Upper lobe of left lung (tissue), 6 donors: ENCODE measurements at regions not wholly inside any gene's neighbourhood (a gene's known extent, or its start where the extent isn't known, plus 50 kb on each side); places are given as distances from the start of the nearest gene placed in this dataset.

ENCODE experiments used
- ATAC-seq, 2 donors: fragments of 200-7000 bp; cut with Tn5 transposase; one replicate each; pipeline ENCODE4 v1.9.1; 2022; ENCODE audit warnings: mild to moderate bottlenecking in 2 of 2, moderate library complexity in 2 of 2; ENCODE audit not compliant: low FRiP score in 2 of 2
- DNase-seq, 2 donors: peaks; one replicate each; pipeline ENCODE4 v3.0.0-alpha.2; 2019 to 2020
- H3K27ac ChIP-seq, 4 donors: fragments of 200-600 bp; sonication (generic); one replicate each; pipeline ENCODE4 v1.5.1; 2016 to 2019
- H3K27me3 ChIP-seq, 4 donors: fragments of 200-600 bp; sonication (generic); one replicate each; pipeline ENCODE4 v1.5.1; 2017 to 2019
- H3K36me3 ChIP-seq, 4 donors: fragments of 200-600 bp; sonication (generic); one replicate each; pipeline ENCODE4 v1.5.1; 2016 to 2019
- H3K4me1 ChIP-seq, 4 donors: fragments of 200-600 bp; sonication (generic); one replicate each; pipeline ENCODE4 v1.5.1; 2018 to 2019
- H3K4me3 ChIP-seq, 4 donors: fragments of 200-600 bp; sonication (generic); one replicate each; pipeline ENCODE4 v1.5.1; 2017 to 2019; ENCODE audit warnings: mild to moderate bottlenecking in 2 of 4, moderate library complexity in 1 of 4
- H3K9me3 ChIP-seq, 4 donors: fragments of 200-600 bp; sonication (generic); one replicate each; pipeline ENCODE4 v1.5.1; 2018 to 2019
- EP300 ChIP-seq, 4 donors: sonication (generic); formaldehyde crosslinking; IDR thresholded peaks; one replicate each; pipeline ENCODE4 v1.5.1; 2017; ENCODE audit warnings: antibody characterized with exemption in 4 of 4, control low read depth in 2 of 4
- POLR2A ChIP-seq, 4 donors: fragments of 450-650 bp; IDR thresholded peaks; one replicate each; pipeline ENCODE4 v1.5.1; 2016 to 2017; ENCODE audit warnings: antibody characterized with exemption in 4 of 4, mild to moderate bottlenecking in 2 of 4
- POLR2AphosphoS5 ChIP-seq, 2 donors: sonication (generic); formaldehyde crosslinking; IDR thresholded peaks; one replicate each; pipeline ENCODE4 v1.5.1; 2017; ENCODE audit warnings: antibody characterized with exemption in 2 of 2
- WGBS, 2 donors: methylation state at CpG; one replicate each; pipeline ENCODE4 v1.1.5; 2017 to 2018; 5-methylcytosine and 5-hydroxymethylcytosine counted together
- TF ChIP-seq, protein P1 (sequence below), 6 experiments: fragments of 450-650 bp in 4 of 6; fragments of 200-600 bp in 2 of 6; sonication (generic) in 2 of 6; IDR thresholded peaks; one replicate each; pipeline ENCODE4 v1.5.1; 2016 to 2019; ENCODE audit warnings: antibody characterized with exemption in 6 of 6
- donor health status: DM: no; HTN: no; CAD: no; lungs with moderate emphysema.
- donor health status: DM: no; HTN: yes; CAD: no; lungs with severe emphysema.

DNA sequence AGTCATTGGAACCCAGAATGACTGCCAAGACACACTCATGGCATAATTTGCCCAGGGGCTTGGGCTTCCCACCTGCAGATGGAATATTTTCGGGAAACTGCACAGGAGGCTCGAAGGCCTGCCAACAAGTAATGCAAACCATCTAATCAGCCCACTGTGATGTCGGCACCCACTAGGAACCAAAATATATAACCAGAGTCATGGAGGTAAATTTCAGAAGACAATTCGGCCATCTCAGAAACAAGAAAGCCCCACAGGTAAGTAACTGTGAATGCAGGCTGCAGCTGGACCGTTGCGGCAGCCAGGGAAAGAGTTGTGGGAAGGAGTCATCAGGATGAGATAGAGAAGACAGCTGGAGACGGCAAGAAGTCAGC, 264.4 kb downstream of the SYK start:
- Histone ChIP-seq H3K27ac (no peak overlapping the region), H3K9me3 (no peaks in the 10 kb centered on the region), H3K36me3 (no peaks in the 10 kb centered on the region), H3K27me3 (no peaks in the 10 kb centered on the region), H3K4me1 (peaks cover 9 to 14% (median 12%) of the 10 kb centered on the region in 4 donors), H3K4me3 (no peak overlapping the region)
- 91 to 94% methylated on average over 6 to 7 of the region's 7 CpGs for WGBS, 2 donors
- DNase-seq = no peak
- TF ChIP-seq POLR2AphosphoS5 (IDR thresholded peaks at IDR 0.05) = no peak
- TF ChIP-seq EP300 (IDR thresholded peaks at IDR 0.05) = no peak
- no peak for TF ChIP-seq POLR2A (IDR thresholded peaks at IDR 0.05)
- TF ChIP-seq, protein P1, sequence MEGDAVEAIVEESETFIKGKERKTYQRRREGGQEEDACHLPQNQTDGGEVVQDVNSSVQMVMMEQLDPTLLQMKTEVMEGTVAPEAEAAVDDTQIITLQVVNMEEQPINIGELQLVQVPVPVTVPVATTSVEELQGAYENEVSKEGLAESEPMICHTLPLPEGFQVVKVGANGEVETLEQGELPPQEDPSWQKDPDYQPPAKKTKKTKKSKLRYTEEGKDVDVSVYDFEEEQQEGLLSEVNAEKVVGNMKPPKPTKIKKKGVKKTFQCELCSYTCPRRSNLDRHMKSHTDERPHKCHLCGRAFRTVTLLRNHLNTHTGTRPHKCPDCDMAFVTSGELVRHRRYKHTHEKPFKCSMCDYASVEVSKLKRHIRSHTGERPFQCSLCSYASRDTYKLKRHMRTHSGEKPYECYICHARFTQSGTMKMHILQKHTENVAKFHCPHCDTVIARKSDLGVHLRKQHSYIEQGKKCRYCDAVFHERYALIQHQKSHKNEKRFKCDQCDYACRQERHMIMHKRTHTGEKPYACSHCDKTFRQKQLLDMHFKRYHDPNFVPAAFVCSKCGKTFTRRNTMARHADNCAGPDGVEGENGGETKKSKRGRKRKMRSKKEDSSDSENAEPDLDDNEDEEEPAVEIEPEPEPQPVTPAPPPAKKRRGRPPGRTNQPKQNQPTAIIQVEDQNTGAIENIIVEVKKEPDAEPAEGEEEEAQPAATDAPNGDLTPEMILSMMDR (IDR thresholded peaks at IDR 0.05) = no peak
- ATAC-seq = no peak

DNA sequence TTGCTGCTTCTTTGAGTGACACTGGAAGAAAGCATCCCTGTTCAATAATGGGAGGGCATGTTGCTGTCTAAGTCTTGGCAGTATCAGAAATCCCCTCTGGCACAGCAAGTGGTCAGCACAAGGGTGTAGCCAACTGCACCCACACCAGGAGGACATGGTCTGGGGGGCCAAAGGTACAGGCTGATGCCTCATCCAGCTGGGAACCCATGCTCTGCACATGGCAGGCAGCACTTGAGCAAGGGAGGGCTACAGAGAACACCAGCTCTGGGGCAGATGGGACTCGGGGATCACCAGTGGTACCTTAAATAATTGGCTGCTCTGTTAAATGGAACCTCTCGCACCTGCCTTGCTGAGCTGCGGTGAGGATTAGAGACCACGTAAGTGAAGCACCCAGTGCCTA, 265.2 kb downstream of the SYK start:
- no peak for TF ChIP-seq POLR2A (IDR thresholded peaks at IDR 0.05)
- TF ChIP-seq POLR2AphosphoS5 (IDR thresholded peaks at IDR 0.05) = no peak
- TF ChIP-seq EP300 (IDR thresholded peaks at IDR 0.05) = no peak
- TF ChIP-seq, protein P1 (IDR thresholded peaks at IDR 0.05) = no peak
- H3K4me3 ChIP-seq = no peak overlapping the region
- DNase-seq (no peak), ATAC-seq (no peak)
- H3K4me1 ChIP-seq = peaks cover 5 to 12% (median 10%) of the 10 kb centered on the region in 4 donors
- H3K9me3 ChIP-seq = no peaks in the 10 kb centered on the region
- H3K36me3 ChIP-seq = no peaks in the 10 kb centered on the region
- H3K27ac ChIP-seq = no peak overlapping the region
- 96 to 100% methylated on average over 1 to 4 of the region's 4 CpGs for WGBS, 2 donors
- no peaks in the 10 kb centered on the region for H3K27me3 ChIP-seq

DNA sequence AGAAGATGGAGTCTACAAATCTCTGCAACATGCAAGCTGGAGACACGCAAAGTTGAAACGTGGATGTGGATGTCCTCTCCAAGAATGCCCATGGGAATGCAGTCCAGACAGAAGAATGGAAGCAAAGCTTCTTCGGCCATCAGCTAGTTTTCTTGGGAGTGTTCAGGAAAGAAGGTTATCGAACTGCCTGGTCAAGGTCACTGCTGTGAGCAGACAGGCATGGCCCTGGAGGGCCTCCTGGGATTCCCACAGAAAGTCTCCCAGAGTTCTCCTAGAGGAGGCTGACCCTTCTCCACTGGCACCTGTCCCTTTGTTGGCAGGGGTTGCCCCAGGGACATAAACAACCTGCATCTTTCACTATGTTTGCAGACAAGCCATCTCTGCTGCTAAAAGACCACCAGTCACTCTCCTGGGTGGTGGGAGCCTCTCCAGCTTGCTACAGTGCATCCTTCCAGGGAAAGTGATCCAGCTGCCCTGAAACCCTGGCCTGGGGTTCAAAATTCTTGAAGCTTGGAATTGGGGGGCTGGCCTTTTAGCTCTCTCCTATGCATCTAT, 265.8 kb downstream of the SYK start:
- DNase-seq (no peak), ATAC-seq (no peak)
- Histone ChIP-seq H3K27ac (no peak overlapping the region), H3K36me3 (no peaks in the 10 kb centered on the region), H3K4me1 (peaks cover 0 to 15% (median 14%) of the 10 kb centered on the region in 4 donors), H3K27me3 (no peaks in the 10 kb centered on the region), H3K4me3 (no peak overlapping the region), H3K9me3 (no peaks in the 10 kb centered on the region)
- TF ChIP-seq POLR2A (IDR thresholded peaks at IDR 0.05) (no peak), POLR2AphosphoS5 (IDR thresholded peaks at IDR 0.05) (no peak), EP300 (IDR thresholded peaks at IDR 0.05) (no peak)
- TF ChIP-seq, protein P1 (IDR thresholded peaks at IDR 0.05) = no peak
- 93 to 94% methylated on average over 4 of the region's 4 CpGs for WGBS, 2 donors

DNA sequence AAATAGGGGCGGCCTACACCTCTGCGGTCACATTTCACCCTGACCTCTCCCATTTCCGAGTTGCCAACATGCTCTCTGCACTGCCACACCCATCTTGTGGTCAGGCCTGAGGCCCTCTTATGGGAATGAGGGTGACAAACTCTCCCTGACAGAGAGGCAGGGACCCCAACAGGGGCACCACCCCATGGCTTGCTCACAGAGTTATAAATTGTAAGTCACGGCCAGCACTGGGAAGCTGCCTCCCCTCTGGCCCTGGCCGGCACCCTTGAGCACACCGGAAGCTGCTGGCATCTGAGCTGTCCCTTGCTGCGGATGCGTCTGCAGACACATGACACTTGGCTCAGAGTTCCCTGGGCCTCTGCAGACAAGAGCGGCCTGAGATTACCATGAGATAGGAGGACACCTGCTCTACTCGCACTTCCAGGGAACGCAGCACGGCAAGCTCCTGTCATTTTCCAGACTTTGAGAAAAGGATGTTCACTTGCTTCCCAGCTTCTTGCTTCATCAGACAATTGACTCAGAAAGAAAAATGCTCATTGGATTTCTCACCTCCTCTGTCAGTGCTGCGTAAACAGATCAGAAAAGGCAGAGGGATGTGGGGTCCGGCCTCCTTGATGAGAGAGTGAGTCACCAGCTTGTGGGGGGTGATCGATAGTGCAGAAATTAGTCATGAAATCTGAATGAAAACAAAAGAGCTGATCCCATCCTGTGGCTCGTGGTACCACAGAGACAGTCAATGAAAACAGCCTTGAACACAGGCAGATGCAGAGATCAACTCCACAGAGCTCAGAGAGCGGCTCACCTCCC, 269.8 kb downstream of the SYK start:
- 81 to 84% methylated on average over 9 to 17 of the region's 17 CpGs for WGBS, 2 donors
- H3K27ac ChIP-seq = peak overlapping the region in 1 of 4 donors; percentile 40
- no peak for ATAC-seq

More for the DNA sequence above, 269.8 kb downstream of the SYK start:
- Histone ChIP-seq H3K9me3 (no peaks in the 10 kb centered on the region), H3K36me3 (no peaks in the 10 kb centered on the region), H3K27me3 (no peaks in the 10 kb centered on the region), H3K4me1 (peaks cover 2 to 29% (median 25%) of the 10 kb centered on the region in 4 donors), H3K4me3 (no peak overlapping the region)
- DNase-seq = peak in 1 of 2 donors; percentile 31
- TF ChIP-seq POLR2A (IDR thresholded peaks at IDR 0.05) = no peak
- TF ChIP-seq EP300 (IDR thresholded peaks at IDR 0.05) = no peak
- TF ChIP-seq POLR2AphosphoS5 (IDR thresholded peaks at IDR 0.05) = no peak
- TF ChIP-seq, protein P1 (IDR thresholded peaks at IDR 0.05) = no peak
